ENCODE measurements at regions not wholly inside any gene's neighbourhood (a gene's known extent, or its start where the extent isn't known, plus 50 kb on each side); places are given as distances from the start of the nearest gene placed in this dataset.

- DNase-seq: no peak
Measured at GRCh38 chr7:16084370-16084769, 337.0 kb downstream of the CRPPA start.

- no peak for DNase-seq
Measured at GRCh38 chr7:16083931-16084330, 337.4 kb downstream of the CRPPA start.

- no peak for DNase-seq
Measured at GRCh38 chr7:16080131-16080530, 341.2 kb downstream of the CRPPA start.

GRCh38 chr7:16079723-16080122, 341.6 kb downstream of the CRPPA start:
- no peak for DNase-seq

GRCh38 chr7:16078076-16078952, 343.0 kb downstream of the CRPPA start:
- peak; percentile 36 for DNase-seq

- peak; percentile 43 for DNase-seq
Measured at GRCh38 chr7:16071246-16071857, 350.0 kb downstream of the CRPPA start.

- DNase-seq: no peak
Measured at GRCh38 chr7:16070806-16071205, 350.5 kb downstream of the CRPPA start.

- DNase-seq: no peak
Measured at GRCh38 chr7:16069998-16070397, 351.3 kb downstream of the CRPPA start.

- no peak for DNase-seq
Measured at GRCh38 chr7:16068183-16068582, 353.2 kb downstream of the CRPPA start.

GRCh38 chr7:16067711-16068110, 353.6 kb downstream of the CRPPA start:
- no peak for DNase-seq

- no peak for DNase-seq
Measured at GRCh38 chr7:16066805-16067459, 354.4 kb downstream of the CRPPA start.

GRCh38 chr7:16065939-16066338, 355.4 kb downstream of the CRPPA start:
- no peak for DNase-seq

- no peak for DNase-seq
Measured at GRCh38 chr7:16063716-16064675, 357.3 kb downstream of the CRPPA start.

GRCh38 chr7:16063221-16063620, 358.1 kb downstream of the CRPPA start:
- DNase-seq: no peak

GRCh38 chr7:16062269-16062668, 359.1 kb downstream of the CRPPA start:
- DNase-seq: no peak

GRCh38 chr7:16061630-16062029, 359.7 kb downstream of the CRPPA start:
- DNase-seq: no peak

- DNase-seq: no peak
Measured at GRCh38 chr7:16061011-16061410, 360.3 kb downstream of the CRPPA start.

- no peak for DNase-seq
Measured at GRCh38 chr7:16060502-16060901, 360.8 kb downstream of the CRPPA start.

GRCh38 chr7:16055263-16055976, 365.9 kb downstream of the CRPPA start:
- DNase-seq: no peak

GRCh38 chr7:16051561-16052255, 365.2 kb upstream of the MEOX2 start:
- no peak for DNase-seq

GRCh38 chr7:16046041-16046440, 359.6 kb upstream of the MEOX2 start:
- no peak for DNase-seq
